Gastroesophageal sphincter (tissue), 3 donors: ENCODE measurements at regions not wholly inside any gene's neighbourhood (a gene's known extent, or its start where the extent isn't known, plus 50 kb on each side); places are given as distances from the start of the nearest gene placed in this dataset.

ENCODE experiments used
- CTCF ChIP-seq, 4 experiments: fragments of 200-600 bp in 2 of 4; fragments of 450-650 bp in 2 of 4; sonication (generic) in 1 of 4; IDR thresholded peaks; one replicate each; pipeline ENCODE4 v1.5.1; 2017 to 2019; ENCODE audit warnings: antibody characterized with exemption in 4 of 4, mild to moderate bottlenecking in 2 of 4, moderate library complexity in 2 of 4
- EP300 ChIP-seq: sonication (generic); formaldehyde crosslinking; IDR thresholded peaks from one replicate; pipeline ENCODE4 v1.6.1; 2017; ENCODE audit warnings: antibody characterized with exemption, mild to moderate bottlenecking
- POLR2AphosphoS5 ChIP-seq: sonication (generic); formaldehyde crosslinking; IDR thresholded peaks from one replicate; pipeline ENCODE4 v1.6.1; 2017; ENCODE audit warnings: antibody characterized with exemption

GRCh38 chr16:16857012-16857411 is 478.1 kb downstream of the NPIPA7 start:
- TF ChIP-seq EP300 (no peak), CTCF (IDR thresholded peaks at IDR 0.05) (no peak), POLR2AphosphoS5 (no peak)
